Parathyroid adenoma (tissue), 2 donors: ENCODE measurements at regions not wholly inside any gene's neighbourhood (a gene's known extent, or its start where the extent isn't known, plus 50 kb on each side); places are given as distances from the start of the nearest gene placed in this dataset.

ENCODE experiments used
- H2AFZ ChIP-seq: fragments of 300-600 bp; sonication (generic); one replicate; pipeline ENCODE4 v1.7.0; 2017; ENCODE audit warnings: antibody characterized with exemption, mild to moderate bottlenecking
- H3K27ac ChIP-seq: fragments of 300-600 bp; sonication (generic); one replicate; pipeline ENCODE4 v1.7.0; 2017
- H3K27me3 ChIP-seq: fragments of 300-600 bp; sonication (generic); one replicate; pipeline ENCODE4 v1.7.0; 2017; ENCODE audit warnings: low read length; ENCODE audit not compliant: control insufficient read depth, insufficient read depth
- H3K36me3 ChIP-seq: fragments of 300-600 bp; sonication (generic); one replicate; pipeline ENCODE4 v1.7.0; 2017; ENCODE audit warnings: low read length; ENCODE audit not compliant: control insufficient read depth, insufficient read depth
- H3K4me1 ChIP-seq: fragments of 300-600 bp; sonication (generic); one replicate; pipeline ENCODE4 v1.7.0; 2017; ENCODE audit warnings: control low read depth
- H3K4me2 ChIP-seq: fragments of 300-600 bp; sonication (generic); one replicate; pipeline ENCODE4 v1.7.0; 2017; ENCODE audit warnings: low read length
- H3K4me3 ChIP-seq: fragments of 300-600 bp; sonication (generic); one replicate; pipeline ENCODE4 v1.7.0; 2017; ENCODE audit warnings: low read depth, low read length
- H3K79me2 ChIP-seq: fragments of 300-600 bp; sonication (generic); one replicate; pipeline ENCODE4 v1.7.0; 2017; ENCODE audit warnings: control low read depth
- H3K9ac ChIP-seq: fragments of 300-600 bp; sonication (generic); one replicate; pipeline ENCODE4 v1.7.0; 2017; ENCODE audit warnings: mild to moderate bottlenecking
- H3K9me3 ChIP-seq: fragments of 300-600 bp; sonication (generic); one replicate; pipeline ENCODE4 v1.7.0; 2017; ENCODE audit warnings: low read length; ENCODE audit not compliant: control insufficient read depth
- TF ChIP-seq, protein P1 (sequence below): fragments of 300-600 bp; sonication (generic); IDR thresholded peaks from one replicate; pipeline ENCODE4 v1.7.0; 2017; ENCODE audit warnings: antibody characterized with exemption, mild to moderate bottlenecking
- donor health status: primary hyperparathyroidism.

DNA sequence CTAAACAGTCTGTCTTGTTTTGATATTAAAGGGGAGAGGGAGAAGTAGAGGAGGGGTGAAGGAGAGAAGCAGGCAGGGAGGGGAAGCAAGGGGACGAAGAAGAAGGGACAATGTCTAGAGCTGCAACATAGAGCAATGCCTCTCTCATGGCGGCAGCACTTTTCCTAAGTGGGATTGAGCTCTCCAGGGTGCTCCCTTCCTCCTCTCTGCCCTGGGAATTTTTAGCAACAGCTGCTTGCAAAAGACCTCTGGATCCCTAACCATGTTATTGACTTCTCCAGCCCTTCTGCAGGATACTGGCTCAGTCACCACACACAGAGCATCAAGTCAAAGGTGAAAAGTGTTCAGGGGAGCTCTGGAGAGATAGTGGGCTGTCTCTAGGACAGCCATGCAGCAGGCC is 734.9 kb downstream of the EPHA4 start:
- Histone ChIP-seq H3K9ac (no peak overlapping the region), H3K79me2 (no peaks in the 10 kb centered on the region), H3K4me3 (no peak overlapping the region), H3K27me3 (no peaks in the 10 kb centered on the region), H3K9me3 (no peaks in the 10 kb centered on the region), H2AFZ (no peak overlapping the region), H3K4me1 (no peaks in the 10 kb centered on the region), H3K27ac (no peak overlapping the region), H3K36me3 (no peaks in the 10 kb centered on the region), H3K4me2 (no peak overlapping the region)
- TF ChIP-seq, protein P1, sequence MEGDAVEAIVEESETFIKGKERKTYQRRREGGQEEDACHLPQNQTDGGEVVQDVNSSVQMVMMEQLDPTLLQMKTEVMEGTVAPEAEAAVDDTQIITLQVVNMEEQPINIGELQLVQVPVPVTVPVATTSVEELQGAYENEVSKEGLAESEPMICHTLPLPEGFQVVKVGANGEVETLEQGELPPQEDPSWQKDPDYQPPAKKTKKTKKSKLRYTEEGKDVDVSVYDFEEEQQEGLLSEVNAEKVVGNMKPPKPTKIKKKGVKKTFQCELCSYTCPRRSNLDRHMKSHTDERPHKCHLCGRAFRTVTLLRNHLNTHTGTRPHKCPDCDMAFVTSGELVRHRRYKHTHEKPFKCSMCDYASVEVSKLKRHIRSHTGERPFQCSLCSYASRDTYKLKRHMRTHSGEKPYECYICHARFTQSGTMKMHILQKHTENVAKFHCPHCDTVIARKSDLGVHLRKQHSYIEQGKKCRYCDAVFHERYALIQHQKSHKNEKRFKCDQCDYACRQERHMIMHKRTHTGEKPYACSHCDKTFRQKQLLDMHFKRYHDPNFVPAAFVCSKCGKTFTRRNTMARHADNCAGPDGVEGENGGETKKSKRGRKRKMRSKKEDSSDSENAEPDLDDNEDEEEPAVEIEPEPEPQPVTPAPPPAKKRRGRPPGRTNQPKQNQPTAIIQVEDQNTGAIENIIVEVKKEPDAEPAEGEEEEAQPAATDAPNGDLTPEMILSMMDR = no peak

DNA sequence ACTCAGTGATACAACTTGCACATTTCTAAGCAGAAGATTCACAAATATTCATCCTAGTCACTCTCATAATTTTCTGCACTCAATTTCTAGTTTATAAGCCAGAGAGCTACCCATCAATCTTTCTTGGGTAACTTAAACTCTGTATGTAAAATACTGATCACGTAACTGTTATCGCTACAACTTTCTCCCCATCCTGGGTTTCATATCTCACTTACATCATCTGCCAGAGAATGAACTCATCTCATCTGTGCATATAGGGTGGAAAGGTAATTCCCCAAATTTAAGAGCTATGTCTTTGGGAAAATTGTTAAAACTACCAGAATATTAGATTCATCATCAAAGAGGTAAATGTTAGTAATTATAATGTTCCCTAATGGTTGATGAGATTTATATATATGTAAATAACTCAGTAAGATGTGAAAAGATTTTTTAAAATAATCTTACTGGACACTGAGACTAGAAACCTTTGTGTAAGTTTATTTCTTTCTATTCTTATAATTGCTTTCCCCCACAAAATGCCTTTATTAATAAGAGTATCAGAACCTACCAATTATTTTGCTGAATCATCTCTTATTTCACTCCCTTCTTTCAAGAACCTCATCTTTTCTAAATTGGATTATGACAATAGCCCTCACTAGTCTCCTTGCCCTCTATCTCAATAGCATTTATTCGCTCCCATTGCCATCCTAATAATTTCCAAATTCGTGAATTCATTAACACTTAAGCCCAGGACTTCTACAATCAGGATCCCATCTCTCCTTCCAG is 729.0 kb downstream of the EPHA4 start:
- Histone ChIP-seq H3K4me2 (no peak overlapping the region), H3K79me2 (no peaks in the 10 kb centered on the region), H3K36me3 (no peaks in the 10 kb centered on the region), H3K4me3 (no peak overlapping the region), H2AFZ (no peak overlapping the region), H3K27ac (no peak overlapping the region), H3K9me3 (no peaks in the 10 kb centered on the region), H3K4me1 (no peaks in the 10 kb centered on the region), H3K27me3 (no peaks in the 10 kb centered on the region), H3K9ac (no peak overlapping the region)
- TF ChIP-seq, protein P1 = no peak

DNA sequence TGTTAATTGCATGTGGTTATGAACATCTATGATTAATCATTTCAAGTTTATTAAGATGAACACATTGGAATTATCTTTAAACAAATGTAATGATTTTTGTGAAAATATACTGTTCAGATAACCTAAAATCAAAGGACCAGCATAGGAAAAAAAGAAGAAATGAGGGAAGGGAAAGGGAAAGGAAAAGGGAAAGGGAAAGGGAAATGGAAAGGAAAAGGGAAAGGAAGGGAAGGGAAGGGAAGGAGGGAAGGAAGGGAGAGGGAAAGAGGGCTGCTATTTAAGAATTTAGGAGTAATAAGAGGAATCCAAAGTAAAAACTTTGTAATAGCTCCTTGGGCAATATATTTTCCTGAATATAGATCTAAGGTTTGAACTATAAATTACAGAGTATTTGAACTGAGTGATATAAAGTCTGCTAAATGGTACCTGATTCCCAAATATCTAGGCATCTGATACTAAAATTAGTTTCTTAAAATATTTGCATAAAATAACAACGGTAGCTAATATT is 726.3 kb downstream of the EPHA4 start:
- Histone ChIP-seq H3K4me2 (no peak overlapping the region), H3K36me3 (no peaks in the 10 kb centered on the region), H3K9ac (no peak overlapping the region), H3K9me3 (no peaks in the 10 kb centered on the region), H3K27me3 (no peaks in the 10 kb centered on the region), H3K4me1 (no peaks in the 10 kb centered on the region), H3K79me2 (no peaks in the 10 kb centered on the region), H3K27ac (no peak overlapping the region), H2AFZ (no peak overlapping the region), H3K4me3 (no peak overlapping the region)
- TF ChIP-seq, protein P1 = no peak

DNA sequence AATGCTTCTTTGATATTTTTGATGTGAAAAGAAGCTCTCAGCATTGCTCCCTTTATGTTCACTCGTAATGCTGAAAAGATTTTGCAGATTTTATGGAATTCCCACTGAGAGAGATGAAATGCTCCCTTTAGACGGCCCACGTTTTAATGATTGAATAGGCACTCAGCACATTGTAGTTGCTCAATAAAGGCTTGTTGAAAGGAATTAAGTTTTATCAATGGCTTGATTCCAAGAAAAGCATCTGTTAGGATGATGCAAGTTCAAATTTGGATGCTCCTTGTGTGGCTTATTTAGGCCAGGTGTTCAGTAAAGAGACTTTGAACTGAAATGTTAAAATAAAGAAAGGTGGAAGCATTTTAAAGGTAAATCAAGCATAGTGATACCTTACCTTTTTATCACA is 725.1 kb downstream of the EPHA4 start:
- no peak overlapping the region for H3K4me2 ChIP-seq
- H3K9me3 ChIP-seq = no peaks in the 10 kb centered on the region
- no peaks in the 10 kb centered on the region for H3K79me2 ChIP-seq
- H3K9ac ChIP-seq = no peak overlapping the region
- H3K36me3 ChIP-seq = no peaks in the 10 kb centered on the region
- no peak overlapping the region for H3K4me3 ChIP-seq
- H2AFZ ChIP-seq = no peak overlapping the region
- H3K4me1 ChIP-seq = no peaks in the 10 kb centered on the region
- no peak overlapping the region for H3K27ac ChIP-seq
- H3K27me3 ChIP-seq = no peaks in the 10 kb centered on the region
- TF ChIP-seq, protein P1 = no peak

DNA sequence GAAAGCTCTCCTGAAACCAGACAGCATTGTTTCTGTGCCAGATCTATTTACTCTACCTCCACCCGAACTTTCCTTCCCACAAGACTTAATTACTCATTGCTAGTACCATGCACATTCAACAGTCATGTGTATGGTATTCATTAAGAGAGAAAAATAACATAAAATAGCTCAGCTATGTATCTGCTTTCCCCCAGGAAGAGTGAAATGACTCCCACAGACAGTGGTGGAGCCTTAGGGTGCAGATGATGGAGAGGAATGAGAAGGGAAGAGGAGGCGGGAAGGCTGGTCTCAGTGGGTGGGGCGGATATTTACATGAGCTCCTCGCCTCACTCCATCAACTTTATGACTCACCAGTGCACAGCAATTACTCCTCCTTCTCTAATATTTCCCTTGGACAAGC is 724.5 kb downstream of the EPHA4 start:
- TF ChIP-seq, protein P1 = no peak
- Histone ChIP-seq H3K4me3 (no peak overlapping the region), H2AFZ (no peak overlapping the region), H3K27me3 (no peaks in the 10 kb centered on the region), H3K27ac (no peak overlapping the region), H3K9ac (no peak overlapping the region), H3K4me1 (no peaks in the 10 kb centered on the region), H3K36me3 (no peaks in the 10 kb centered on the region), H3K79me2 (no peaks in the 10 kb centered on the region), H3K4me2 (no peak overlapping the region), H3K9me3 (no peaks in the 10 kb centered on the region)
